CMK (cell line): ENCODE measurements at regions not wholly inside any gene's neighbourhood (a gene's known extent, or its start where the extent isn't known, plus 50 kb on each side); places are given as distances from the start of the nearest gene placed in this dataset.

Experiments used
- DNase-seq: peaks from one replicate; pipeline ENCODE4 v3.0.0-alpha.2; 2010; ENCODE audit warnings: low read depth

- DNase-seq, result no peak
Observed at GRCh38 chr15:39183164-39183881, 397.6 kb upstream of the THBS1 start.

DNA sequence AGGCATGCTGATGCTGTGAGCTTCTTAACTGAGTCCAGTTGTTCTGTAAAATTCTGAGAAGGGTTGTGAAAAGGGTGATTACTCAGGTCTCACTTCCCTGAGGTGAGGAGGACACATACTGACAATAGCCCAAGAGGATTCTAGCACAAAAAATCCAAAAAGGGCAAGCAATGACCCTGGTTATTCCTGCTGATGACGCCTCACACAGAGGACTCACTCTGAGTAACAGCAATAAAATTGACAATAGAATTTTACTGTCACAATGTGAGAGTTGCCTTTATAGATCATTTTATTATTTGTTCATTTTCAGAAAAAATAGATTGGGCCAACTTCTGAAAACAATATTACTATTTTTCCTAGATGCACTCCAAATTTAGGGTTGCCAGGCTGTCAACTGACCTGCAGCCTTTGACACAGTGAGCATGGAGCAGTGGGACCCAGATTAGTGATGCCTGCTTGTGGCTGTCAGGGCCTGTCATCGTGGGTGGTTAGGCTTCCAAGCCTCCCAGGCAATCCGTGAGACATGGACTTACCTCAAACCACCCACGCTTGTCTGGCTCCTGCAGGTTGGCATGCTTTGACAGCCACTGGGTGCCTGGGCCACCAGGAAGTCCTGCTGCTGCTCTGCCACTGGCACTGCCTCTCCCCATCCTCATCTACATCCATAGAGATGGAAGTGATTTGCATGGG is 396.0 kb upstream of the THBS1 start:
- no peak for DNase-seq

GRCh38 chr15:39188314-39188713 is 392.6 kb upstream of the THBS1 start:
- DNase-seq, result no peak

DNA sequence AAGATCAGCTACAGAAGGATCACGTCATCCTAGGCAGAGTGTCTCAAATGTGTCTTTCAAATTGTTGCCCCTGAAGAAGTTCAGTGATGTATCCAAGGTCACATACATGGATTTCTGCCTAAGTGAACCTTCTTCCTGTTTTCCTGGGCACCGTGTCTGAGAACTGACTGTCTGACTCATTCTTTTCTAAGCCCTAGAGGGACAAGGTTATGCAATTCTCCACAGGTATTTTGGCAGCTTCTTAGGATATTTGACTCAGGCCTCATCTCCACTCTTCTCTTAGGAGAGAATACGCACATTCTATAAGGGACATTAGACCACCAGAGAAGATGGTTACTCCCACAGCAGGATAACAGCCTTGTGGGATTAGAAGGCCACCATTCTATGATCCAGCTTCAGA is 391.9 kb upstream of the THBS1 start:
- DNase-seq, result no peak

DNA sequence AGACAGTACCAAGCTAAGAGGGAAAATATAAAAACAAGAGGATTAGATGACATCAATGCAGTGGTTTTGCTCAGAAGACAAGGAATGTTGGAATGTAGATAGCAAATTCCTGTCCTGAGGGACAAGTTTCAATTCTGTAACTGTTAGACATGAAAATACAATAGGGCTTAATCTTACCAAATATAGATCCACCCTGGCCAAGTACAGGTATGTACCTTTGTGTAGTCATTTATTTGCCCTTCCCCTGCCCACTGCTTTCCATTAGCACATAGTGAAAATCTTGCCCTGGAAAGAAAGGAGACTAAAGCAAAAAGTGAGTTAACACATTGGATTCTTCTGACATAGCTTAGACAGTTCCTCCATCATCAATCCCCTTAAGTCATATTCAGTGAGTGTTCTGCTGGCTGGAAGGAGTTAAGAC is 389.0 kb upstream of the THBS1 start:
- DNase-seq, result no peak

- no peak for DNase-seq
Observed at GRCh38 chr15:39192351-39192750, 388.5 kb upstream of the THBS1 start.

GRCh38 chr15:39192979-39193560 is 387.8 kb upstream of the THBS1 start:
- DNase-seq, result no peak

GRCh38 chr15:39193611-39194010 is 387.3 kb upstream of the THBS1 start:
- DNase-seq, result no peak

DNA sequence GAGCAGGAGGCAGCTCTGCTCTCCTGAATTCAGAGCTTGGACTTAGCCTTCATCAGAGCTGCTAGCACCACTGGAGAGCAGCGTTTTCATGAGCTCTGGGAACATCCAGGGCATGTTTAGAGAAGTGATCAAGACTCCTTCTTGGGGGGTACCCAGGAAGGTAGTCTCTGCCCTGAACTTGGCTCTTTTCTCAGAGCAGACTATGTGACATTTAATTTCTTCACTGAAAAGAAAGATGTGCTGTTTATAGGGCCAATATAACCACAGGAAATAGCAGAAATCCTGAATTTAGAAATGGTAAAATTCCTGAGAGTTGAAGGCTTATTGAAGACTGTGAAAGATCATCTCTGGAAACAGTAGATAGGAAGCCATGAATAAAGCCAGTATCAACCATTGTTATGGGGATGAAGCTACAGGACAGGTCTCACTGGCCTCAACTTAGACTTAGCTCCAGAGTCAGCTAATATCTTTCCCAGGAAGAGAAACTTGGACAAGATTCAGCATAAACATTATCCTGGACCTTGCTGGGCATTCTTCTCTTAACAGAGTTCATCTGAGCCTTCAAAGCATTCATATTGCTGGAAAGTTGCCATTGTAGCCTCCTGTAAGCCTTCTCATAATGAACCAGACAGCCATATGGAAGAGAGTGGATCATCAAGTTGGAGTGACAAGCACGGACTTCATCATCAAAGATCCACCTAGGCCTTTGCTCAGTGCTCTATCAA is 386.6 kb upstream of the THBS1 start:
- no peak for DNase-seq

- DNase-seq, result no peak
Observed at GRCh38 chr15:39195961-39196486, 384.9 kb upstream of the THBS1 start.

GRCh38 chr15:39198044-39199000 is 382.6 kb upstream of the THBS1 start:
- DNase-seq, result no peak

GRCh38 chr15:39199076-39199475 is 381.8 kb upstream of the THBS1 start:
- no peak for DNase-seq

DNA sequence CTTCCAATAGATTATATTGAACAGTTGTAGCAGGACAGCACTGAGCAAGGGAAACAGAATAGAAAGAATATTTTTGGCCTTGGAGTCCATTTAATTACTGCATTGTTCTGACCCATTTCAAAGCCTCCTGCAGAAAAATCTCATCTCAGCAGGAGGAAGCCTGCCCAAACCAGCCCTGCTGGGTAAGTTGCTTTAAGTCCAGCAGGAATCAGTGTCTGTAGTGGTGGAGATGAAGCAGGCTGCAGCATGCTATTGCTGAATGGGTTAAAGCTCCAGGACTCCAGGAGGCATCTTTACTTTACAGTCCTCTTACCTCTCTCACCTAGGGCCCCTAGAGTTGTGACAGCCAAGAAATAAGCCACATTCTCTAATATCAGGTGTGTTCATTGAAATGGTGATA is 380.3 kb upstream of the THBS1 start:
- DNase-seq, result no peak

GRCh38 chr15:39202641-39203040 is 378.2 kb upstream of the THBS1 start:
- no peak for DNase-seq

DNA sequence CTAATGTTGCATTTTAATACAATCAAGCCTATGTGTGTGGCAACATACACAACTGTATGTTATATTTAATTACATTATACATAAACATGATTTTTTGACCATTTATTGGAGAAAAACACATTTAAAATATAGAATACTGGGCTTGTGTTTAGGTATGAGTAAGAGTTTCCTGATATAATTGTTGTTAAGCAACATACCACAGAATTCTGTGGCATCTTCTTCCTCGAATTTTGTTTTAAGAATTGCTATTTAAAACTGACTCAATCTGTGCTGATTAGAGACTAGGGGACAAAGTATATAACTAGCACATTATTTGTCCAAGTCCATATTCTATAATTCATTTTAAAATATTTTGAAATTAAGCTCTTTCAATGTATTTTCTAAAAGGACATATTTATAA is 376.8 kb upstream of the THBS1 start:
- no peak for DNase-seq

DNA sequence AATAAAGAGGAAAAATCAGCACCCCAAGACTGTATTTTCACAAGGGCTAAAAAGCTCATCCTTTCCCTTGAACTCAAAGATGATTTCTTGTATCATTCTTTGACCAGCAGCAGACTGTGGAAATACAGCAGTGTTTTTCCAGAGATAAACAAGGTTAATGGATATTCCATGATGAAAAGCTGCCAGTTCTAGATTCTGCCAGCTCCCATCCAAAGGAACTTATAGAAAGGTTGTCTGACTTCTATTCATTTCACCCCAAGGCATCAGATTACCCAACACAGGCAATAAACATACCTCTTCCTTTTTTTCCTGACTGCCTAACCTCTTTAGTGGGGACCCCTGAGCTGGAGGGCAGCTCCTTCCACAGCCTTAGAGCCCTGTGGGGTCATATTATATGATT is 375.8 kb upstream of the THBS1 start:
- DNase-seq, result no peak

DNA sequence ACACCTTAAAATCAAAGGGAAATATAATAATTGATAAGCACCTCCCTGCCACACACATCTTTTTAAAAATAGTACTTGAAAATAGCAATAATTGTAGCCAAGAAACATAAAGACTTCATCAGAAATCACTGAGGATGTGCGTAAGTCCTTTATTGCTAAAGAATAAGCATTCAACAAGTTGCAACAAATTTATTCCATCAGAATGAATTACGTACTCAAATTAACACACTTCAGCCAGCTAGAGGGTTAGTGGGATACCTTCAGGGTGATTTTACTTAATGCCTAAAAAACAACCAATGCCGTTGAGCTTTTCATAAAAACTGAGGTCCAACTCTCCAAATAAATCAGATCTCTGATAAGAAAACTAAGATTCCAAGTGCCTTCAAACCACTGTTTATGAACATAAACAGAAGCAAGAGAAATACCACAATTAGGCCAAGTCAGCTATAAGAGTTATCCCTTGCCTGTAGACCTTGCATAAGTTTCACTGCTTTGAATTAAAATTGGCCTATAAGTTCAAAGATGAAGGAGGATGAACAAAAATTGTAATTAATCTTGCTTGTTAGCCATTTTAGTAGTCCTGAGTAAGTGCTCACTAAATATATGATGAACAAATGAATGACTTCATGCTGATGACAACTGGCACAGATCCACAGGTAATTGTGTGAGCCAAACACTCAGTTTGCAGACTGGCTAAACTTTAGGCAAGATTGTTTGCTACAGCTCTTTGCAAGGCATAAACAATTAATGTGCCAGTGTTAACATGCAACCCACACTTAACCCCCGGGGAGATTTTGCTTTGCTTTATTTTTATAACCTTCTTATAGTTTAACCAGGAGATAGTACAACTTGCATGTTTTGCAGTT is 375.1 kb upstream of the THBS1 start:
- no peak for DNase-seq

GRCh38 chr15:39207532-39208115 is 373.3 kb upstream of the THBS1 start:
- DNase-seq, result no peak

DNA sequence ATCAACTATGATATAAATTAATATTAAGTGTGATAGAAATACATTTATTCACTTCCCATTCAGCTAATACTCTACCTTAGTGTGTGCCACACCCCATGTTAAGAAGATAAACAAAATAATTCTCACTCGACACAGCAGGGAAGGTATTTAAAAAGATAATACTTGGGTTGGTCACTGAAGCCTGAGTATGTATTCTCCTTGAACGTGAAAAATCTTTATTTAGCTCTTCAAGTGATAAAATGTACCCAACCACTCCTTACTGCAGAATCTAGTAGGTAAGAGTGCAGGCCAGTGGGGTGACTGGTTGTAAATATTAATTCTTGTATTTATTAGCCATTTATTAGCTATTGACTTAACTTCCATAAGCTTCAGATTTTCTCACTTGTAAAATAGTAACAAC is 372.7 kb upstream of the THBS1 start:
- no peak for DNase-seq
